GM12891 (cell line): ENCODE measurements at regions not wholly inside any gene's neighbourhood (a gene's known extent, or its start where the extent isn't known, plus 50 kb on each side); places are given as distances from the start of the nearest gene placed in this dataset.
"Not testable (repeated sequence)": the region's sequence is repeated elsewhere in the genome, so short reads cannot be mapped to it uniquely, and the experiment has no call there.

ENCODE experiments used
- DNase-seq: peaks from one replicate; pipeline ENCODE4 v3.0.0; 2011; ENCODE audit warnings: low spot score; ENCODE audit not compliant: insufficient read length
- FAIRE-seq: peaks from 2 replicates; lab custom pipeline; 2011; peaks lifted over from hg19 to GRCh38; lab: Jason Lieb, UNC
- PAX5 ChIP-seq: IDR thresholded peaks from 2 replicates; pipeline ENCODE4 v1.6.1; 2011; ENCODE audit warnings: low read length, moderate library complexity, mild to moderate bottlenecking; ENCODE audit not compliant: insufficient read depth, severe bottlenecking
- POLR2A ChIP-seq: IDR thresholded peaks from 2 replicates; pipeline ENCODE4 v1.6.1; 2011; ENCODE audit warnings: low read depth, low read length, control low read depth
- POLR2AphosphoS5 ChIP-seq: IDR thresholded peaks from 2 replicates; pipeline ENCODE4 v1.6.1; 2011; ENCODE audit warnings: low read depth, low read length, control low read depth
- POU2F2 ChIP-seq: IDR thresholded peaks from 2 replicates; pipeline ENCODE4 v1.6.1; 2011; ENCODE audit warnings: low read depth, mild to moderate bottlenecking, control low read depth, low read length, moderate library complexity
- SPI1 ChIP-seq: IDR thresholded peaks from 2 replicates; pipeline ENCODE4 v1.6.1; 2011; ENCODE audit warnings: low read depth, low read length, control low read depth
- TAF1 ChIP-seq: IDR thresholded peaks from 2 replicates; pipeline ENCODE4 v1.6.1; 2011; ENCODE audit warnings: low read depth, low read length, control low read depth

GRCh38 chr13:65592731-65593130 is 1637.4 kb downstream of the PCDH9 start:
- no peak for TF ChIP-seq SPI1
- no peak for TF ChIP-seq POLR2AphosphoS5
- no peak for TF ChIP-seq TAF1
- no peak for TF ChIP-seq PAX5
- no peak for TF ChIP-seq POLR2A
- TF ChIP-seq POU2F2: no peak
- FAIRE-seq: no peak
- DNase-seq: no peak

- no peak for DNase-seq
- no peak for TF ChIP-seq POU2F2
- no peak for TF ChIP-seq TAF1
- TF ChIP-seq POLR2A: no peak
- no peak for TF ChIP-seq SPI1
- no peak for TF ChIP-seq PAX5
- no peak for TF ChIP-seq POLR2AphosphoS5
- FAIRE-seq: no peak
Measured at GRCh38 chr13:65585346-65585745, 1644.8 kb downstream of the PCDH9 start.

- FAIRE-seq (no peak), DNase-seq (no peak)
- no peak for TF ChIP-seq SPI1
- no peak for TF ChIP-seq PAX5
- TF ChIP-seq POU2F2: no peak
- no peak for TF ChIP-seq POLR2A
- no peak for TF ChIP-seq POLR2AphosphoS5
- TF ChIP-seq TAF1: no peak
Measured at GRCh38 chr13:65584126-65584525, 1646.0 kb downstream of the PCDH9 start.

- FAIRE-seq: no peak
Measured at GRCh38 chr13:65582160-65582559, 1648.0 kb downstream of the PCDH9 start.

GRCh38 chr13:65564561-65564960 is 1665.6 kb downstream of the PCDH9 start:
- not testable (repeated sequence) for DNase-seq, FAIRE-seq

More at GRCh38 chr13:65582160-65582559, 1648.0 kb downstream of the PCDH9 start:
- DNase-seq: no peak
- TF ChIP-seq POU2F2: no peak
- TF ChIP-seq POLR2AphosphoS5: no peak
- no peak for TF ChIP-seq SPI1
- TF ChIP-seq PAX5: no peak
- TF ChIP-seq TAF1: no peak

- no peak for TF ChIP-seq POLR2A
- TF ChIP-seq POLR2AphosphoS5: no peak
- TF ChIP-seq TAF1: no peak
- no peak for TF ChIP-seq PAX5
- no peak for TF ChIP-seq SPI1
- TF ChIP-seq POU2F2: no peak
- FAIRE-seq (no peak), DNase-seq (no peak)
Measured at GRCh38 chr13:65562305-65562704, 1667.8 kb downstream of the PCDH9 start.

GRCh38 chr13:65560936-65561335 is 1669.2 kb downstream of the PCDH9 start:
- DNase-seq (no peak), FAIRE-seq (no peak)
- TF ChIP-seq POU2F2 (no peak), SPI1 (no peak), PAX5 (no peak), TAF1 (no peak), POLR2A (no peak), POLR2AphosphoS5 (no peak)

GRCh38 chr13:65555962-65556361 is 1674.2 kb downstream of the PCDH9 start:
- no peak for FAIRE-seq
- TF ChIP-seq POLR2A (no peak), POU2F2 (no peak), SPI1 (no peak), PAX5 (no peak), POLR2AphosphoS5 (no peak), TAF1 (no peak)
- no peak for DNase-seq

GRCh38 chr13:65553096-65553727 is 1676.9 kb downstream of the PCDH9 start:
- DNase-seq (no peak), FAIRE-seq (no peak)
- TF ChIP-seq PAX5 (no peak), POLR2A (no peak), TAF1 (no peak), POLR2AphosphoS5 (no peak), POU2F2 (no peak), SPI1 (no peak)

- no peak for TF ChIP-seq POLR2AphosphoS5
- TF ChIP-seq TAF1: no peak
- TF ChIP-seq POU2F2: no peak
- TF ChIP-seq POLR2A: no peak
- no peak for TF ChIP-seq PAX5
- no peak for TF ChIP-seq SPI1
- no peak for FAIRE-seq
- DNase-seq: no peak
Measured at GRCh38 chr13:65551208-65551607, 1678.9 kb downstream of the PCDH9 start.

- no peak for TF ChIP-seq POLR2AphosphoS5
- TF ChIP-seq PAX5: no peak
- no peak for TF ChIP-seq SPI1
- TF ChIP-seq POU2F2: no peak
- TF ChIP-seq POLR2A: no peak
- no peak for TF ChIP-seq TAF1
- no peak for FAIRE-seq
- DNase-seq: no peak
Measured at GRCh38 chr13:65540175-65540574, 1690.0 kb downstream of the PCDH9 start.
